ENCODE measurements at regions not wholly inside any gene's neighbourhood (a gene's known extent, or its start where the extent isn't known, plus 50 kb on each side); places are given as distances from the start of the nearest gene placed in this dataset.
"Not testable (repeated sequence)": the region's sequence is repeated elsewhere in the genome, so short reads cannot be mapped to it uniquely, and the experiment has no call there.

GRCh38 chr2:236345081-236345714, 81.0 kb upstream of the ASB18 start:
- no peak for DNase-seq (ENCODE audit: low read depth in 2 of 3, low spot score in 2 of 3)

GRCh38 chr2:236346366-236346765, 82.2 kb upstream of the ASB18 start:
- no peak for DNase-seq (ENCODE audit: low read depth in 2 of 3, low spot score in 2 of 3)

- DNase-seq (ENCODE audit: low read depth in 2 of 3, low spot score in 2 of 3): no peak
These were observed 84.1 kb upstream of the ASB18 start for GRCh38 chr2:236348279-236348678.

- no peak for DNase-seq (ENCODE audit: low read depth in 2 of 3, low spot score in 2 of 3)
These were observed 84.8 kb upstream of the ASB18 start for GRCh38 chr2:236348976-236349375.

GRCh38 chr2:236350426-236350825, 86.2 kb upstream of the ASB18 start:
- DNase-seq (ENCODE audit: low read depth in 2 of 3, low spot score in 2 of 3): no peak

GRCh38 chr2:236351966-236352525, 87.8 kb upstream of the ASB18 start:
- DNase-seq (ENCODE audit: low read depth in 2 of 3, low spot score in 2 of 3): no peak

GRCh38 chr2:236352761-236353593, 88.8 kb upstream of the ASB18 start:
- peak in 2 of 3 donors; percentile 14 to 58 for DNase-seq (ENCODE audit: low read depth in 2 of 3, low spot score in 2 of 3)

- DNase-seq (ENCODE audit: low read depth in 2 of 3, low spot score in 2 of 3): no peak
These were observed 89.4 kb upstream of the ASB18 start for GRCh38 chr2:236353594-236353942.

- no peak for DNase-seq (ENCODE audit: low read depth in 2 of 3, low spot score in 2 of 3)
These were observed 90.1 kb upstream of the ASB18 start for GRCh38 chr2:236354056-236354940.

GRCh38 chr2:236354973-236355595, 90.9 kb upstream of the ASB18 start:
- no peak for DNase-seq (ENCODE audit: low read depth in 2 of 3, low spot score in 2 of 3)

- no peak for DNase-seq (ENCODE audit: low read depth in 2 of 3, low spot score in 2 of 3)
These were observed 91.7 kb upstream of the ASB18 start for GRCh38 chr2:236355911-236356310.

GRCh38 chr2:236356321-236356720, 92.1 kb upstream of the ASB18 start:
- DNase-seq (ENCODE audit: low read depth in 2 of 3, low spot score in 2 of 3): not testable (repeated sequence)

GRCh38 chr2:236358482-236358881, 94.3 kb upstream of the ASB18 start:
- not testable (repeated sequence) for DNase-seq (ENCODE audit: low read depth in 2 of 3, low spot score in 2 of 3)

GRCh38 chr2:236359426-236360045, 95.3 kb upstream of the ASB18 start:
- DNase-seq (ENCODE audit: low read depth in 2 of 3, low spot score in 2 of 3): peak in 1 of 3 donors; percentile 23

- no peak for DNase-seq (ENCODE audit: low read depth in 2 of 3, low spot score in 2 of 3)
These were observed 96.3 kb upstream of the ASB18 start for GRCh38 chr2:236360496-236360895.

- DNase-seq (ENCODE audit: low read depth in 2 of 3, low spot score in 2 of 3): no peak
These were observed 99.6 kb upstream of the ASB18 start for GRCh38 chr2:236363711-236364277.

- no peak for DNase-seq (ENCODE audit: low read depth in 2 of 3, low spot score in 2 of 3)
These were observed 101.2 kb upstream of the ASB18 start for GRCh38 chr2:236365258-236366048.

- DNase-seq (ENCODE audit: low read depth in 2 of 3, low spot score in 2 of 3): peak in 1 of 3 donors; percentile 7
These were observed 101.8 kb upstream of the ASB18 start for GRCh38 chr2:236366049-236366387.

- DNase-seq (ENCODE audit: low read depth in 2 of 3, low spot score in 2 of 3): peak in 2 of 3 donors; percentile 72 to 85
These were observed 102.2 kb upstream of the ASB18 start for GRCh38 chr2:236366397-236366796.
